Epithelial cell of proximal tubule (primary cell): ENCODE measurements at regions not wholly inside any gene's neighbourhood (a gene's known extent, or its start where the extent isn't known, plus 50 kb on each side); places are given as distances from the start of the nearest gene placed in this dataset.
A peak's percentile ranks its signal among the peaks of the same experiment; 100 is the strongest.

Source experiments
- DNase-seq: peaks from one replicate; pipeline ENCODE4 v3.0.0-alpha.2; 2011; ENCODE audit warnings: low read depth
- H3K4me3 ChIP-seq: 2 replicates; pipeline ENCODE4 v1.5.1; 2011; ENCODE audit warnings: low read depth, mild to moderate bottlenecking, low read length
- CTCF ChIP-seq: conservative IDR thresholded peaks from 2 replicates; pipeline ENCODE4 v1.5.1; 2012; ENCODE audit warnings: low read depth, mild to moderate bottlenecking, low read length

- no peak for DNase-seq
- H3K4me3 ChIP-seq = no peak overlapping the region
- no peak for TF ChIP-seq CTCF
Measured at GRCh38 chr2:88870267-88870839, 178.9 kb downstream of the RPIA start.

GRCh38 chr2:88871336-88871735 is 179.9 kb downstream of the RPIA start:
- H3K4me3 ChIP-seq = no peak overlapping the region
- DNase-seq = no peak
- TF ChIP-seq CTCF = no peak

- H3K4me3 ChIP-seq = no peak overlapping the region
- TF ChIP-seq CTCF = no peak
- DNase-seq = no peak
Measured at GRCh38 chr2:88873620-88874019, 182.1 kb downstream of the RPIA start.

GRCh38 chr2:88874063-88874657 is 182.7 kb downstream of the RPIA start:
- DNase-seq = no peak
- no peak overlapping the region for H3K4me3 ChIP-seq
- peak; percentile 84 for TF ChIP-seq CTCF

GRCh38 chr2:88875736-88876135 is 184.3 kb downstream of the RPIA start:
- H3K4me3 ChIP-seq = no peak overlapping the region
- DNase-seq = no peak

GRCh38 chr2:88880441-88880953 is 189.0 kb downstream of the RPIA start:
- H3K4me3 ChIP-seq = peak overlapping the region; percentile 7
- TF ChIP-seq CTCF = peak; percentile 84
- DNase-seq = peak; percentile 29

More at GRCh38 chr2:88875736-88876135, 184.3 kb downstream of the RPIA start:
- TF ChIP-seq CTCF = no peak

GRCh38 chr2:88885275-88885674 is 193.8 kb downstream of the RPIA start:
- TF ChIP-seq CTCF = no peak
- DNase-seq = no peak
- no peak overlapping the region for H3K4me3 ChIP-seq
